ENCODE measurements at regions not wholly inside any gene's neighbourhood (a gene's known extent, or its start where the extent isn't known, plus 50 kb on each side); places are given as distances from the start of the nearest gene placed in this dataset.

- TF ChIP-seq ZFX (IDR thresholded peaks at IDR 0.05; ENCODE audit: borderline replicate concordance), result no peak
- TF ChIP-seq, protein P1, sequence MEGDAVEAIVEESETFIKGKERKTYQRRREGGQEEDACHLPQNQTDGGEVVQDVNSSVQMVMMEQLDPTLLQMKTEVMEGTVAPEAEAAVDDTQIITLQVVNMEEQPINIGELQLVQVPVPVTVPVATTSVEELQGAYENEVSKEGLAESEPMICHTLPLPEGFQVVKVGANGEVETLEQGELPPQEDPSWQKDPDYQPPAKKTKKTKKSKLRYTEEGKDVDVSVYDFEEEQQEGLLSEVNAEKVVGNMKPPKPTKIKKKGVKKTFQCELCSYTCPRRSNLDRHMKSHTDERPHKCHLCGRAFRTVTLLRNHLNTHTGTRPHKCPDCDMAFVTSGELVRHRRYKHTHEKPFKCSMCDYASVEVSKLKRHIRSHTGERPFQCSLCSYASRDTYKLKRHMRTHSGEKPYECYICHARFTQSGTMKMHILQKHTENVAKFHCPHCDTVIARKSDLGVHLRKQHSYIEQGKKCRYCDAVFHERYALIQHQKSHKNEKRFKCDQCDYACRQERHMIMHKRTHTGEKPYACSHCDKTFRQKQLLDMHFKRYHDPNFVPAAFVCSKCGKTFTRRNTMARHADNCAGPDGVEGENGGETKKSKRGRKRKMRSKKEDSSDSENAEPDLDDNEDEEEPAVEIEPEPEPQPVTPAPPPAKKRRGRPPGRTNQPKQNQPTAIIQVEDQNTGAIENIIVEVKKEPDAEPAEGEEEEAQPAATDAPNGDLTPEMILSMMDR (IDR thresholded peaks at IDR 0.05), result no peak
- no peak overlapping the region for H3K27ac ChIP-seq
These were observed 975.4 kb downstream of the NR2F1-AS1 start for GRCh38 chr5:92605591-92605990.

- TF ChIP-seq, protein P1 (IDR thresholded peaks at IDR 0.05), result no peak
- no peak for TF ChIP-seq ZFX (IDR thresholded peaks at IDR 0.05; ENCODE audit: borderline replicate concordance)
- no peak overlapping the region for H3K27ac ChIP-seq
These were observed 981.7 kb downstream of the NR2F1-AS1 start for GRCh38 chr5:92599217-92599810.

DNA sequence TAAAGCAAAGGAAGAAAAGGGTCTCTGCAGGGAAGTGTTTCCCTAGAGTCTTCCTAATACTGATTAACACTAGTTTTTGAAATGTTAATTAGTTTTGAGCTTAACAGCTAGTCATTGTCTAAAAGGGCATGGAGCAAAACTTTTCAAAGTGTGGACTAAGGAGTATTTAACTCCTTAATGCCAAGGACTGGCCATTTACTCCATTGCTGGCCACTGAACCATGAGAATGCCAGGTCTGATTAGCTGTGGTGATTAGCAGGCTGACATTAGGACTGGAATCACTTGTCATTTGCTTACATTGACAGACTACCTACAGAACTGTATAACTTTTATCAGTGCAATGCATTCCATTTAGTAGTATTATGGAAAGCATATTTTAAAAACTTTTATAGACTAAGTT, 987.0 kb downstream of the NR2F1-AS1 start:
- no peak for TF ChIP-seq ZFX (IDR thresholded peaks at IDR 0.05; ENCODE audit: borderline replicate concordance)
- TF ChIP-seq, protein P1 (IDR thresholded peaks at IDR 0.05), result no peak
- no peak overlapping the region for H3K27ac ChIP-seq

GRCh38 chr5:92588876-92589275, 992.1 kb downstream of the NR2F1-AS1 start:
- TF ChIP-seq ZFX (IDR thresholded peaks at IDR 0.05; ENCODE audit: borderline replicate concordance), result no peak
- TF ChIP-seq, protein P1 (IDR thresholded peaks at IDR 0.05), result no peak
- no peak overlapping the region for H3K27ac ChIP-seq

DNA sequence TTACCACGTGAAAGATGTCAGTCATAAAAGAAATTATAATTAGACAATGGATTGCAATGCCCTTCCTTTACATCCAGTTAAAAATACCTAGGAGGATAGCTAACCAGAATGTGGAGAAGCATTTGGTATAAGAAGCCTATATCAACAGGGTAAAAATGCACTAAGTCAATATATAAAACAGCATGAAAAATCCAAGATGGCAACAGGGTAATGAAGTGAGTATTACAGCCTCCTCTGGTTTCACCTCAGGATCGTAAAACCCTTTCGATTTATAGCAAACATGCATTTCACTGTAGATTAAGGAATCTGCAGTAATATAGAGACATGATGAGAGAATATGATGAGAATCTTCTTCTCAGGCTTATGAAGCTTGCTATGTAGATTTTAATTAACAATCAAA, 999.3 kb downstream of the NR2F1-AS1 start:
- no peak for TF ChIP-seq ZFX (IDR thresholded peaks at IDR 0.05; ENCODE audit: borderline replicate concordance)
- TF ChIP-seq, protein P1 (IDR thresholded peaks at IDR 0.05), result no peak
- no peak overlapping the region for H3K27ac ChIP-seq

DNA sequence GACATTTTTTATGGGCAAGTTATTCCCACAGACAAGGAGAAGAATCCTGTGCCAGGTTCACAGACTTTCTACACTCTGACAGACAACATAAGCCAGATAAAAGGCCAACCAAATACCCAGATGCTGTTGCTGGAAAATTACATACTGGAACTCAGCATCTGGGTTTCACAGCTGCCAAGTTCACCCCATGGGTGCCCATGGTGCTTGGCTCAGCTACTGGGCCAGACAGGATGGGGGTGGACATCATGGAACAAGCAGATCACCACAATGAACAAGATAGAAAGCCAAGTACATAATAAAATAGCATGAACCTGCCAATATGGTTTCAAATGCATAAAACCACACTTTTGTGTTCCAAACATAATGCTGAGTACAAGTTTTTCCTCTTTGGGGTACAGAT, 999.8 kb downstream of the NR2F1-AS1 start:
- TF ChIP-seq ZFX (IDR thresholded peaks at IDR 0.05; ENCODE audit: borderline replicate concordance), result no peak
- TF ChIP-seq, protein P1 (IDR thresholded peaks at IDR 0.05), result no peak
- H3K27ac ChIP-seq, result no peak overlapping the region

GRCh38 chr5:92580814-92581213, 1000.2 kb downstream of the NR2F1-AS1 start:
- H3K27ac ChIP-seq, result no peak overlapping the region
- no peak for TF ChIP-seq ZFX (IDR thresholded peaks at IDR 0.05; ENCODE audit: borderline replicate concordance)
- TF ChIP-seq, protein P1 (IDR thresholded peaks at IDR 0.05), result no peak
